ENCODE measurements at regions not wholly inside any gene's neighbourhood (a gene's known extent, or its start where the extent isn't known, plus 50 kb on each side); places are given as distances from the start of the nearest gene placed in this dataset.

GRCh38 chr10:24035761-24036160 is 173.2 kb upstream of the KIAA1217 start:
- H3K79me2 ChIP-seq (ENCODE audit: control insufficient read depth in 1 of 2, insufficient read depth in 2 of 2, low read length in 2 of 2) = no peaks in the 10 kb centered on the region
- no peak overlapping the region for H3K18ac ChIP-seq (ENCODE audit: extremely low read depth, low read length)
- H2AK5ac ChIP-seq (ENCODE audit: low read depth, low read length) = no peak overlapping the region
- FAIRE-seq (no peak), DNase-seq (ENCODE audit: low read depth in 1 of 2, low spot score in 2 of 2) (no peak)
- H2AFZ ChIP-seq (ENCODE audit: low read length) = no peak overlapping the region
- H3K4me3 ChIP-seq (ENCODE audit: extremely low read depth in 1 of 4, insufficient read depth in 2 of 4, low read depth in 3 of 4, low read length in 4 of 4) = no peak overlapping the region
- H3K4me1 ChIP-seq (replicated peaks in 1 of 4; ENCODE audit: control insufficient read depth in 3 of 4, insufficient read depth in 4 of 4, low read length in 3 of 4) = no peaks in the 10 kb centered on the region
- H2BK12ac ChIP-seq (ENCODE audit: low read depth, low read length) = no peak overlapping the region
- no peaks in the 10 kb centered on the region for H4K20me1 ChIP-seq (replicated peaks in 1 of 2; ENCODE audit: control insufficient read depth in 1 of 2, insufficient read depth in 2 of 2, low read length in 2 of 2)
- no peaks in the 10 kb centered on the region for H3K79me1 ChIP-seq (ENCODE audit: low read depth, low read length)
- H3K27ac ChIP-seq (ENCODE audit: low read depth, low read length) = no peak overlapping the region
- WGBS, 2 experiments (ENCODE audit: extremely low coverage in 1 of 2, insufficient coverage in 1 of 2, insufficient read length in 1 of 2, insufficient replicate concordance in 2 of 2, low coverage in 1 of 2, low lambda C conversion rate in 2 of 2, missing lambda C conversion rate in 1 of 2) = 85% methylated on average over 4 of the region's 4 CpGs; no CpG with 5 or more reads in 1 of the 2 experiments
- H3K27me3 ChIP-seq (replicated peaks in 1 of 4; ENCODE audit: control insufficient read depth in 3 of 4, extremely low read depth in 1 of 4, insufficient read depth in 3 of 4, low read length in 3 of 4) = no peaks in the 10 kb centered on the region
- H3K4me2 ChIP-seq (ENCODE audit: insufficient read depth in 1 of 2, low read depth in 2 of 2, low read length in 2 of 2) = no peak overlapping the region
- H4K8ac ChIP-seq (ENCODE audit: extremely low read depth, insufficient read depth, low read length) = no peak overlapping the region
- no peak overlapping the region for H3K14ac ChIP-seq (ENCODE audit: insufficient read length)
- H3K36me3 ChIP-seq (ENCODE audit: control insufficient read depth in 2 of 4, insufficient read depth in 4 of 4, low read length in 3 of 4) = no peaks in the 10 kb centered on the region
- no peak overlapping the region for H2BK5ac ChIP-seq (ENCODE audit: low read depth, low read length)
- no peaks in the 10 kb centered on the region for H3K9me3 ChIP-seq (ENCODE audit: insufficient read depth in 2 of 2, low read depth in 1 of 2, low read length in 1 of 2)
- H4K5ac ChIP-seq (ENCODE audit: insufficient read length, low read depth, low read length) = no peak overlapping the region
- no peak overlapping the region for H3K56ac ChIP-seq (replicated peaks; ENCODE audit: insufficient read length, low read depth, low read length)
- H2BK20ac ChIP-seq (ENCODE audit: low read length) = no peak overlapping the region
- H3K23me2 ChIP-seq (ENCODE audit: low read depth, low read length) = no peaks in the 10 kb centered on the region
- H4K91ac ChIP-seq (replicated peaks; ENCODE audit: insufficient read length, low read length) = no peak overlapping the region
- H2BK15ac ChIP-seq (ENCODE audit: low read length) = no peak overlapping the region
- H3K23ac ChIP-seq (ENCODE audit: insufficient read length) = no peak overlapping the region
- no peak overlapping the region for H3K9ac ChIP-seq (replicated peaks in 1 of 4; ENCODE audit: extremely low read depth in 1 of 4, low read depth in 3 of 4, low read length in 3 of 4)
- H3K4ac ChIP-seq (replicated peaks; ENCODE audit: insufficient read length, low read depth, low read length) = no peak overlapping the region
- H2BK120ac ChIP-seq (replicated peaks; ENCODE audit: low read depth, low read length) = no peak overlapping the region
- ChIA-PET POLR2A (ENCODE audit: partially characterized antibody) (no interaction called here), CTCF (ENCODE audit: partially characterized antibody) (interaction anchor here (0.6 to 1.0 kb wide), 3 partner anchors 41 to 466 kb away, joined by 3 read pairs; no protein-coding TSS in a partner anchor)
- TF ChIP-seq CREB1 (IDR thresholded peaks at IDR 0.05) (no peak), PHF8 (conservative IDR thresholded peaks at IDR 0.05; ENCODE audit: low read depth, low read length) (no peak), ZNF274 (IDR thresholded peaks at IDR 0.05; ENCODE audit: borderline replicate concordance, extremely low read depth, low read length) (no peak), POLR2AphosphoS5 (IDR thresholded peaks at IDR 0.05; ENCODE audit: low read depth, low read length) (no peak), EZH2 (IDR thresholded peaks at IDR 0.05; ENCODE audit: low read depth, low read length, severe bottlenecking) (no peak), ATF2 (IDR thresholded peaks at IDR 0.05; ENCODE audit: low read length) (no peak), SP2 (IDR thresholded peaks at IDR 0.05; ENCODE audit: low read length) (no peak), KDM4A (IDR thresholded peaks at IDR 0.05; ENCODE audit: low read depth, low read length, severe bottlenecking) (no peak), CHD1 (IDR thresholded peaks at IDR 0.05; ENCODE audit: low read depth, low read length) (no peak), BCL11A (IDR thresholded peaks at IDR 0.05; ENCODE audit: low read depth in 2 of 2, low read length in 2 of 2) (no peak), POU5F1 (IDR thresholded peaks at IDR 0.05; ENCODE audit: low read depth, low read length) (no peak), CBX8 (IDR thresholded peaks at IDR 0.05; ENCODE audit: borderline replicate concordance, low read depth, low read length) (no peak), ASH2L (IDR thresholded peaks at IDR 0.05; ENCODE audit: low read length) (no peak), RXRA (IDR thresholded peaks at IDR 0.05; ENCODE audit: insufficient read depth, low read depth, low read length) (no peak)
